GM19395 (cell line): ENCODE measurements at regions not wholly inside any gene's neighbourhood (a gene's known extent, or its start where the extent isn't known, plus 50 kb on each side); places are given as distances from the start of the nearest gene placed in this dataset.

Experiments used
- ATAC-seq: cut with Tn5 transposase; IDR thresholded peaks from one replicate; pipeline ENCODE4 v1.9.1; 2021; ENCODE audit warnings: mild to moderate bottlenecking, moderate library complexity; ENCODE audit not compliant: unreplicated experiment

- ATAC-seq, result no peak
These were observed 346.9 kb downstream of the ZNF608 start for GRCh38 chr5:124399426-124399961.

GRCh38 chr5:124398460-124398859 is 348.0 kb downstream of the ZNF608 start:
- ATAC-seq, result no peak

- no peak for ATAC-seq
These were observed 349.1 kb downstream of the ZNF608 start for GRCh38 chr5:124397317-124397716.

- ATAC-seq, result no peak
These were observed 350.5 kb downstream of the ZNF608 start for GRCh38 chr5:124395926-124396325.

- no peak for ATAC-seq
These were observed 351.2 kb downstream of the ZNF608 start for GRCh38 chr5:124395287-124395686.

- ATAC-seq, result no peak
These were observed 351.7 kb downstream of the ZNF608 start for GRCh38 chr5:124394700-124395245.

GRCh38 chr5:124393584-124394379 is 352.7 kb downstream of the ZNF608 start:
- no peak for ATAC-seq

- no peak for ATAC-seq
These were observed 362.7 kb downstream of the ZNF608 start for GRCh38 chr5:124383693-124384092.

- ATAC-seq, result no peak
These were observed 369.1 kb downstream of the ZNF608 start for GRCh38 chr5:124377386-124377785.

GRCh38 chr5:124373883-124374282 is 372.6 kb downstream of the ZNF608 start:
- ATAC-seq, result peak; percentile 73

- ATAC-seq, result no peak
These were observed 374.0 kb downstream of the ZNF608 start for GRCh38 chr5:124372457-124372856.

- ATAC-seq, result no peak
These were observed 375.2 kb downstream of the ZNF608 start for GRCh38 chr5:124371111-124371706.

- no peak for ATAC-seq
These were observed 375.8 kb downstream of the ZNF608 start for GRCh38 chr5:124370601-124371000.

- no peak for ATAC-seq
These were observed 381.1 kb downstream of the ZNF608 start for GRCh38 chr5:124365361-124365801.

GRCh38 chr5:124355928-124356327 is 390.5 kb downstream of the ZNF608 start:
- ATAC-seq, result no peak

GRCh38 chr5:124353016-124353415 is 393.4 kb downstream of the ZNF608 start:
- no peak for ATAC-seq

GRCh38 chr5:124352312-124352711 is 394.1 kb downstream of the ZNF608 start:
- no peak for ATAC-seq

GRCh38 chr5:124349931-124350330 is 396.5 kb downstream of the ZNF608 start:
- no peak for ATAC-seq

GRCh38 chr5:124343451-124343867 is 403.0 kb downstream of the ZNF608 start:
- no peak for ATAC-seq

- ATAC-seq, result no peak
These were observed 403.5 kb downstream of the ZNF608 start for GRCh38 chr5:124342986-124343385.

- no peak for ATAC-seq
These were observed 403.9 kb downstream of the ZNF608 start for GRCh38 chr5:124342584-124342983.

GRCh38 chr5:124342027-124342471 is 404.4 kb downstream of the ZNF608 start:
- no peak for ATAC-seq
